ENCODE measurements at regions not wholly inside any gene's neighbourhood (a gene's known extent, or its start where the extent isn't known, plus 50 kb on each side); places are given as distances from the start of the nearest gene placed in this dataset.
"Not testable (repeated sequence)": the region's sequence is repeated elsewhere in the genome, so short reads cannot be mapped to it uniquely, and the experiment has no call there.

DNA sequence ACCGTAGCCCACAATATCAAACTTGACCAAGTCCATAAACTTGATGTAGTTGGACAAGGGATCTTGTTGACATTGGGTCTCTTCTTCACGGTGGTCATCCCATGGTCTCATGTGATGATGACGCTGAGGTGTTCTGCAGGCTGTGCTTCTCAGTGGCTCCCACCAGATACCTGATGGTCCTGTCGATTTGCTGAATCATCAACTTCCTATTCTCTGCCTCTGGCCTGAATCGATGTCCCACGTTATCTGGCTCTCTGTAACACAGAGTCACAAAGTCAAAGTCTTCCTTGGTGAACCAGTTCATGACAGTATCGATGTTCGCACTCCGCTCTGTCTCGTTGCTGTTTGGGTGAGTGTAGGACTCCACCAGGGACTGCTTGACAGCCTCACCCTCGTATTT lies 217.2 kb upstream of the FRG2C start:
- DNase-seq (ENCODE audit: low spot score), result not testable (repeated sequence)

DNA sequence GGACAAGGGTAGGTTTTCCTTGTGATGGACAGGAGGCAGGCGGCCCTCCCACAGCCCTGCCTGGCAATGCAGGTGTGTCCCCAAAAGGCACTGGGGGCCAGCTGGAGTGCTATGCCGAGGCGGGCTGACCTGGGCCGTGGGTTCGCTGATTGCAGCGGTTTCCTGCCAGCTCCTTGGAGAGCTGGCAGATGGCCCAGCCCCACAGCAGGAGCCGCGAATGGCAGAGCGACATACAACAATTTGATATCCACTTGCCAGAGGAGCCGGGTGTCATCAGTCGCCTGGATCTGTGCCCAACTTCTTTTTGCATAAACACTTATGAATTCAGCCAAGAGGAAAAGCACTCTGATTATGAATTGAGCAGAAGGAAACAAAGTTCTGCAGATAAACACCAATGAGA lies 210.8 kb upstream of the FRG2C start:
- not testable (repeated sequence) for DNase-seq (ENCODE audit: low spot score)

DNA sequence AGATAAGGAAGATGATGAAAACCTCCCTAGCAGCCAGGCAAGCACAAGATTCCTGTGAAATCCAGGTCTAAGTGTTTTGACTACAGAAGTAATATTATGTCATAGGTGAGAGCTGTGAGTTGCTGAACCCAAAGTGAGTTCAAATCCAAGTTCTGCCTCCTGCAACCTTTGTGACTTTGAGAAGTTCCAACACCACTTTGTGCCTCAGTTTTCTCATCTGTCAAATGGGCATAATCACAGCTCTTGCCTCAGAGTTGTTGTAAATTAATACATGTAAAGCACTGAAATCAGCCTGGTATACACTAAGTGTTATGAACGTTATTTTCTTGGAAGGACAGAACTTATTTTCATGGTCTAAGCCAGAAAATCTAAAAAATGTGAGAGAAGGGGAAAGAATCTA lies 210.3 kb upstream of the FRG2C start:
- not testable (repeated sequence) for DNase-seq (ENCODE audit: low spot score)

DNA sequence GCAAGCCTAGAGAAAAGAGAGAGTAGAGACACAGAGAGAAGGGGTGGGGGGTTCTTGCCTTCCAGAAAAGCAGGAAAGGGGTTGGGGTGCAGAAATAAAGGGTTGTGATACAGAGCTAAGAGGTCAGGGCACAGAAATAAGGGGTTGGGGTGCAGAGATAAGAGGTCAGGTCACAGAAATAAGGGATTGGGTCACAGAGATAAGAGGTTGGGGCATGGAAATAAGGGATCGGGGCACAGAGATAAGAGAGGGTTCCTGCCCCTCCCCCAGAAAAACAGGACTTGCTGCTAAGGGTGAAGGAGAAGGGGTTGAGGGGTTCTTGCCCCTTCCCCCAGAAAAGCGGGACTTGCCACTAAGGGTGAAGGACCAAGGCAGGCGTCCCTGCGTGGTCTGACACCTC lies 189.6 kb upstream of the FRG2C start:
- DNase-seq (ENCODE audit: low spot score), result not testable (repeated sequence)

GRCh38 chr3:75496600-75496999 lies 167.5 kb upstream of the FRG2C start:
- peak; percentile 28 for DNase-seq (ENCODE audit: low spot score)

DNA sequence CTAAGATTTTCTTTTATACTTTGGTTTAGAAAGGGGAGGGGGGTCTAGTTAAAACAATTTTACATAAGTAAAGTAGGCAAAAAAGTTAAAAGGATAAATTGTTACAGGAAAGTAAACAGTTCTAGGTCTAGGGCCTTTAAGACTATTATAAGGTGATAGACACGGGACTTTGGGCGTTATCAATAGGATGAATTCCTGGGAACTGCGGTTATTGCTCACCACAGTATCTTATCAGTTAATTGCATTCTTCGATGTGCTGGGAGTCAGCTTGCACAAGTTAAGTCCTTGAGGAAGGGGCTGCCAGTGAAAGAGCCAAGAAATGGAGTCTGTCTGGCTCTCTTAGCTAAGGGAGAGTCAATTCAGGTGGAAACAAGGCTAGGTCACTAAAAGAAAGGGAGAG lies 163.8 kb upstream of the FRG2C start:
- DNase-seq (ENCODE audit: low spot score), result not testable (repeated sequence)

DNA sequence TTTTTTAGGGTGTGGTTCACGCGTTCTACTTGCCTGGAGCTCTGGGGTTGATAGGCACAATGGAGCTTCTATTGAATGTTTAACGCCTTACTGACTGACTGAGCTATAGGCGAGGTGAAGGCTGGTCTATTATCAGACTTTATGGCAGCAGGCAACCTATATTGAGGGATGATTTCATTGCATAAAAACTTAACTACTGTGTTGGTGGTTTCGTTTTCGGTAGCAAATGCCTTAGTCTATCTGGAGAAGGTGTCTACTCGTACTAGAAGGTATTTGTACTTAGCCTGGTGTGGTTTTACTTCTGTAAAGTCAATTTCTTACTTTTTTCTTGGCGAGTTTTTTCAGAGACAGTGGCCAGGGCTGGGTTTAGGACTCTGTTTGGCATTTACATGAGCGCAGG lies 162.0 kb upstream of the FRG2C start:
- DNase-seq (ENCODE audit: low spot score), result not testable (repeated sequence)

- peak; percentile 78 for DNase-seq (ENCODE audit: low spot score)
Observed at GRCh38 chr3:75502769-75503756, 161.1 kb upstream of the FRG2C start.

GRCh38 chr3:75506603-75507002 lies 157.5 kb upstream of the FRG2C start:
- no peak for DNase-seq (ENCODE audit: low spot score)

- not testable (repeated sequence) for DNase-seq (ENCODE audit: low spot score)
Observed at GRCh38 chr3:75507956-75508355, 156.2 kb upstream of the FRG2C start.

- not testable (repeated sequence) for DNase-seq (ENCODE audit: low spot score)
Observed at GRCh38 chr3:75527657-75528056, 136.5 kb upstream of the FRG2C start.

- DNase-seq (ENCODE audit: low spot score), result peak; percentile 29
Observed at GRCh38 chr3:75552095-75552494, 112.0 kb upstream of the FRG2C start.

- DNase-seq (ENCODE audit: low spot score), result not testable (repeated sequence)
Observed at GRCh38 chr3:75564427-75564826, 99.7 kb upstream of the FRG2C start.

DNA sequence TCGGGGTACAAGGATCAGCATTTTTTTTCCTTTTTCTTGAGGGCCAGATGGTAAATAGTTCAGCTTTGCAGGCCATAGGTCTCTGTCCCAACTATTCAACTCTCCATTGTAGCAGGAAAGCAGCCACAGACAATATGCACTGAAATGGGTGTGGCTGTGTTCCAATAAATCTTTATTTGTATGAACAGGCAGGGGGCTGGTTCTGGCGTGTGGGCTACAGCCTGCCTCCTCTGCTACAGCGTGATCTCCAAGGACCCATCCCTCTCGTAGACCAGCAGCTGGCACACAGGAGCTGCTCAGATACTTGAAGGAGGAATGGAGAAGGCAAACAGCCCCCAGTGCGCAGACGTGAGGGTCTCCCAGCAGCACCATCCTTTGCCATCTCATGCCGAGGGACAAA lies 91.8 kb upstream of the FRG2C start:
- not testable (repeated sequence) for DNase-seq (ENCODE audit: low spot score)

DNA sequence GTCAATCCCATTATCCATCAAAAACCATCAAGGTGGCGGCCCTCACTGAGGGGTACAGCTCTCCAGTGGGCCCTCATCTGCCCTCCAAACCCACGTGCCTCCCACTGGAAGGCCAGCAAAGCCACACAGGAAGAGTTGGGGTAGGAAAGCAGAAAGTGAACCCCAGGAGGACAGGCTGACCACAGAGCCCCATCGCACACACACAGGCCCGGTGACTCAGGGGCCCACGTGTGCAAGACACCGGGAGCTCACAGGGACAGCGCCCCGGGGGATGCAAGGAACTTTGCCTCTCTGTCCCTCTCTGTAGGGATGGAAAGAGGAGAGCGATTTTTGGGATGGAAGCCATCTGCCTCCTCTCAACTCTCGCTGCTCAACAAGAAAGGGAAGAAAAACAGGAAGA lies 85.0 kb upstream of the FRG2C start:
- DNase-seq (ENCODE audit: low spot score), result not testable (repeated sequence)

DNA sequence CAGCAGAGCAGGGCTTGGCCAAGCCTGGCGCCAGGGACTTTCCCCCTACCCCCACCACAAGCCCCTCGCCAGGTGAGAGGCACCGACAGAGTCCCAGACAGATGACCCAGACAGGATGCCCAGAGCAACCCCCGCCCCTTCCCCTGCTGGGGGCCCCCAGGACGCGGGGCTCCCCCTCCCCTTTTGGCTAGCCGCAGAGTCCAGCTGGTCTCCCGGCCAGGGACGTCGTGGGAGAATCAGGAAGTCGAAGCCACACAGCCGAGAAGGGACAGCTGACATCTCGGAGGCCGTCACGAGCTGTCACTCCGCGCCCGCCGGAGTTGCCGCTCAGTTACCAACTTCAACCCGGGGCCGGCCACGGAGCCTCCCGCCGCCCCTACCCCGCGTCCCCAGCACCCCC lies 84.6 kb upstream of the FRG2C start:
- not testable (repeated sequence) for DNase-seq (ENCODE audit: low spot score)

DNA sequence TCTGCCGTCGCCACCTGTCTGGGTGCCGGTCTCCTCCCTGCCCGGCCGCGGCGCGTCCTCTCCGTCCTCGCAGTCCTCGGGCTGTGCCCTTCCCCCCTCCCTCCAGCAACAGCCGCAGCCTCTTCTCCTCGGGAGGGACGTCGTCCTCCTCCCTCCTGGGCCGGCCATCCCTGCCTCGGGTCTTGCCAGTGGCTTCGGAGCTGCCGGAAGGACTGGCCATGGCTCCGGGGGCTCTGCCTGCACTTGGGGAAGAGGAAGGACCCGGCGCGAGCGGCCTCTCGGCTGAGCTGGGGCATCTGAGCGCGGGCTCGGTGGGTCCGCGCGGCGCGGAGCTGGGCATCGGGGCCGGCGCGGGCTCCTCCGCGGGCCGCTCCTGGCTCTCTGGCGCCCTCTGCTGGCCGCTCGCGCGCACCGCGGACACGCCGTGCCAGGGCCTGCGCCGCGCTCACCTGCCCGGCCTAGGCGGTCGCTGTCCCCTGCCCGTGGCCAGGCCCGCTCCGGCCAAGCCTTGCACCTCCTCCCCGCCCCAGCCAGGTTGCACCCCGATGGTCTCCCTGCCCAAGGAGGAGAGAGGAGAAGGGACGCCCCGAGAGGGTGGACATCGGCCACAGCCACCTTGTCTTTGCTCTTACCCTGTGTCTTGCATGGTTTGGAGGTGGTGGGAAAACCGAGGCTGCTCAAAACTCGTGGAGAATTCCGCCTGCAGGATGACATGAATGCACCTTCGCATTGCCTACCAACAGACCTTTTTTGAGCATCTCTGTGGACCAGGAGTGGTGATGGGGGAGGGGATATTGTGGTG lies 83.9 kb upstream of the FRG2C start:
- DNase-seq (ENCODE audit: low spot score), result not testable (repeated sequence)

- DNase-seq (ENCODE audit: low spot score), result not testable (repeated sequence)
Observed at GRCh38 chr3:75582536-75582935, 81.6 kb upstream of the FRG2C start.

GRCh38 chr3:75583116-75583515 lies 81.0 kb upstream of the FRG2C start:
- not testable (repeated sequence) for DNase-seq (ENCODE audit: low spot score)

DNA sequence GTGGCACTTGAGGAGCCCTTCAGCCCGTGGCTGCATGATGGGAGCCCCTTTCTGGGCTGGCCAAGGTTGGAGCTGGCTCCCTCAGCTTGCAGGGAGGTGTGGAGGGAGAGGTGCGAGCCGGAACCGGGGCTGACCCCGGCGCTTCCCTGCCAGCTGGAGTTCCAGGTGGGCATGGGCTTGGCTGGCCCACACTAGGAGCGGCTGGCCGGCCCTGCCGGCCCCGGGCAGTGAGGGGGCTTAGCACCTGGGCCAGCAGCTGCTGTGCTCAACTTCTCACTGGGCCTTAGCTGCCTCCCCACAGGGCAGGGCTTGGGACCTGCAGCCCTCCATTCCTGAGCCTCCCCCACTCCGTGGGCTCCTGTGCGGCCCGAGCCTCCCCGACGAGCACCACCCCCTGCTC lies 76.4 kb upstream of the FRG2C start:
- DNase-seq (ENCODE audit: low spot score), result not testable (repeated sequence)

GRCh38 chr3:75590382-75590781 lies 73.7 kb upstream of the FRG2C start:
- not testable (repeated sequence) for DNase-seq (ENCODE audit: low spot score)

DNA sequence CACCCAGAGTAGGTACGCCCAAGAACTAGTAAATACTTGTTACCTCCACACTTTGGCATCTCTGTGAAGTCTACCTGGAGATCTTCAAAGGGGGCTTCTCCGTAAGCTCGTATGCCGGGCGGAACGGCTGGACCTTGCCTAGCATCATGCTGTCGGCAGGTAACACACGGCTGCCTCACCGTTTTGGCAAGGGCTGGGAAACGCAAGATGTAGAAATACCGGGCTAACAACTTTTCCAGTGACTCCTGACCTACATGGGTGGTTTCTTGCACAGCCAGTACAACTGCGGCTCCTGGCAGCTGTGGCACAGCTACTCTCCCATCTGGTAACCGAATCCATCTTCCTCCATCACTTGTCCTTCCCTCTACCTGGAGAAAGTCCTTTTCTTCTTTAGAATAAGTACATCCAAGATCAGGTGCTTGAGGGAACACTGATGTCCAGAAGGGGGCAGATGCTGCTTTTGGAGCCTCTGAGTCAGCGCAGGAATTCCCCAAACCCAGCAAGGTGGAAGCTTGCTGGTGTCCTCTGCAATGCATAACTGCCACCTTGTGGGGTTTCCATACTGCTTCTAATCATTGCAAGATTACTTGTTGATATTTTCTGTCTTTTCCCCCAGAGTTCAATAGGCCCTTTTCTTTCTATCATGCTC lies 59.7 kb upstream of the FRG2C start:
- DNase-seq (ENCODE audit: low spot score), result peak; percentile 13
